GM21737 (cell line): ENCODE measurements at regions not wholly inside any gene's neighbourhood (a gene's known extent, or its start where the extent isn't known, plus 50 kb on each side); places are given as distances from the start of the nearest gene placed in this dataset.

ENCODE experiments used
- ATAC-seq: cut with Tn5 transposase; IDR thresholded peaks from one replicate; pipeline ENCODE4 v1.9.1; 2021; ENCODE audit warnings: mild to moderate bottlenecking, moderate library complexity; ENCODE audit not compliant: unreplicated experiment

GRCh38 chr4:24666316-24666715 is 82.0 kb upstream of the DHX15 start:
- ATAC-seq, result no peak

GRCh38 chr4:24666816-24667477 is 82.6 kb upstream of the DHX15 start:
- no peak for ATAC-seq

GRCh38 chr4:24668956-24669355 is 84.6 kb upstream of the DHX15 start:
- ATAC-seq, result no peak

GRCh38 chr4:24669751-24670150 is 85.4 kb upstream of the DHX15 start:
- no peak for ATAC-seq

- ATAC-seq, result no peak
These were observed 87.5 kb upstream of the DHX15 start for GRCh38 chr4:24671849-24672248.

- ATAC-seq, result no peak
These were observed 88.5 kb upstream of the DHX15 start for GRCh38 chr4:24672880-24673279.

- ATAC-seq, result no peak
These were observed 89.9 kb upstream of the DHX15 start for GRCh38 chr4:24674279-24674678.

GRCh38 chr4:24675721-24676389 is 91.5 kb upstream of the DHX15 start:
- no peak for ATAC-seq

GRCh38 chr4:24677909-24678308 is 93.6 kb upstream of the DHX15 start:
- no peak for ATAC-seq

GRCh38 chr4:24680746-24681448 is 96.5 kb upstream of the DHX15 start:
- no peak for ATAC-seq

- ATAC-seq, result no peak
These were observed 98.8 kb upstream of the DHX15 start for GRCh38 chr4:24683116-24683515.

- no peak for ATAC-seq
These were observed 102.7 kb upstream of the DHX15 start for GRCh38 chr4:24686866-24687692.

- ATAC-seq, result no peak
These were observed 104.1 kb upstream of the DHX15 start for GRCh38 chr4:24688453-24688852.

- no peak for ATAC-seq
These were observed 104.9 kb upstream of the DHX15 start for GRCh38 chr4:24689212-24689611.

GRCh38 chr4:24690436-24690835 is 104.9 kb upstream of the SOD3 start:
- no peak for ATAC-seq

- ATAC-seq, result no peak
These were observed 101.7 kb upstream of the SOD3 start for GRCh38 chr4:24693636-24694035.

- ATAC-seq, result no peak
These were observed 95.3 kb upstream of the SOD3 start for GRCh38 chr4:24700118-24700517.

GRCh38 chr4:24701683-24702082 is 93.7 kb upstream of the SOD3 start:
- ATAC-seq, result no peak

- no peak for ATAC-seq
These were observed 93.1 kb upstream of the SOD3 start for GRCh38 chr4:24702281-24702680.

GRCh38 chr4:24703298-24703697 is 92.1 kb upstream of the SOD3 start:
- no peak for ATAC-seq

GRCh38 chr4:24704149-24704548 is 91.2 kb upstream of the SOD3 start:
- ATAC-seq, result no peak
